GM19463 (cell line): ENCODE measurements at regions not wholly inside any gene's neighbourhood (a gene's known extent, or its start where the extent isn't known, plus 50 kb on each side); places are given as distances from the start of the nearest gene placed in this dataset.
"Not testable (repeated sequence)": the region's sequence is repeated elsewhere in the genome, so short reads cannot be mapped to it uniquely, and the experiment has no call there.

Experiments used
- ATAC-seq: cut with Tn5 transposase; IDR thresholded peaks from one replicate; pipeline ENCODE4 v1.9.1; 2021; ENCODE audit warnings: mild to moderate bottlenecking, moderate library complexity; ENCODE audit not compliant: unreplicated experiment

DNA sequence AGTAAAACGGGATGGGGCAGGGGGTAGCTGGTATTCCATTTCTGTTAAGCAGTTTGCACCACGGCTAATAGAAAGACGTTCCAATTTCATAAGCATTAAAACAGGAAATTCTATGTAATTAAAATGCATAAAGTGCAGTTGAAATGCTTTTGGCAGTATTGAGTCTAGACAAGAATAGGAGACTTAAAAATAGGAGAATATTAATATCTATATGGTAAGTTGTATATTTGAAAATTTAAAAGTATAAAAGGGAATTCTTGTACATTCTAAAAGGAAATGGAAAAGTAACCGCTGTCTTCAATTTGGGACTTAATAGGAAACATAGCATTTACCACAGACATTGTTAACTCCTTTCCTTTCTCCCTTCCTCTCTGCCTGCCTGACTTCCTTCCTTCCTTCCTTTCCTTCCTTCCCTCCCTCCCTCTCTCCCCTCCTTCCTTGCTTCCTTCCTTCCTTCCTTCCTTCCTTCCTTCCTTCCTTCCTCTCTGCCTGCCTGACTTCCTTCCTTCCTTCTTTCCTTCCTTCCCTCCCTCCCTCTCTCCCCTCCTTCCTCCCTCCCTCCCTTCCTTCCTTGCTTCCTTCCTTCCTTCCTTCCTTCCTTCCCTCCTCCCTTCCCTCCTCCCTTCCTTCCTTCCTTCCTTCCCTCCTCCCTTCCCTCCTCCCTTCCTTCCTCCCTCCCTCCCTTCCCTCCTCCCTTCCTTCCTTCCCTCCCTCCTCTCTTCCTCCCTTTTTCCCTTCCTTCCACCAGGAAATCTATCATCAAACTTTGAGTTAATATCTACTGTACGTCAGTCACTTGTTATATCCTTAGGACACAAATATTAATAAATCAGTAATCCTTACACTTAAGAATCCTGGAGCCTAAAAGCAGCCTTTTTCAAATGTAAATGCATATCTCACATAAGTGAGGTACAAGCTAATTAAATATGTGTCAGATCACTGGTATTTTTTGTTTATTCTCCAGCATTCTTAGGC is 1049.3 kb downstream of the GALC start:
- no peak for ATAC-seq

DNA sequence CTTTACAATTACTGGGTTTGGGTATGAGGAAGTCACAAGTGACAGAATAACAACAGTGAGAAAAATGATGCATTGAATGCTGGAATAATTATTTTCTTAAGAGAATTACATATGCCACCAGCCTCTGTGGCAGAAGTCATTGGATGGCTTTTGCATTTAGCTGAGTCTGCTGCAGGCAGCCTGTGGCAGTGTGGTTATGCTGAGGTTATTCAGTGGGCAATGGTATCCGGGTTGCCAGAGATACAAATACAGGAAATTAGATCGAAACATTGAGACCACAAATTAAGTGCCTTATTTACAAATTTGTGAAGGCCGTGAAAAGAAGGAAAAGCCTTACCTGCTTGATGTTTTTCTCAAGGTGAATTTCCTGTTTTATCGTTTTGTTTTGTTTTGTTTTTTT is 1050.0 kb downstream of the GALC start:
- no peak for ATAC-seq

DNA sequence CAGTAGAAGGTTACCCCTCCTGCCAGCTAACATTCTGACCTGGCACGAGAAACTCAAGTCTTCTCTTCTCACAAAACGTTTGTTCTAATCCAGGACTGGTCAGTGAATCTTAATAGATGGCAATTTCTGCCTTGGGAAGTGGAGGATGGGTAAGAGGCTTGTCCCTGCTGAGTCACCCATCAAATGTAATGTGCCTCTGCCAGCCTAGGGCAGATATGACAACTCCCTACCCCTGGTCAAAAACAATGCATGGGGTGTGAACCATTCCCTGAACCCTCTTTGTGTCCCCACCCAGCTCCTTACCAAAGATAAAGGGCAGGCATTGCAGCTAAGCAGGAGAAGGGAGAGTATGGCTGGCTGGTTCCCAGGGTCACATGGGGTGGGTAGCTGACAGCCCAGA is 1052.9 kb downstream of the GALC start:
- ATAC-seq: no peak

DNA sequence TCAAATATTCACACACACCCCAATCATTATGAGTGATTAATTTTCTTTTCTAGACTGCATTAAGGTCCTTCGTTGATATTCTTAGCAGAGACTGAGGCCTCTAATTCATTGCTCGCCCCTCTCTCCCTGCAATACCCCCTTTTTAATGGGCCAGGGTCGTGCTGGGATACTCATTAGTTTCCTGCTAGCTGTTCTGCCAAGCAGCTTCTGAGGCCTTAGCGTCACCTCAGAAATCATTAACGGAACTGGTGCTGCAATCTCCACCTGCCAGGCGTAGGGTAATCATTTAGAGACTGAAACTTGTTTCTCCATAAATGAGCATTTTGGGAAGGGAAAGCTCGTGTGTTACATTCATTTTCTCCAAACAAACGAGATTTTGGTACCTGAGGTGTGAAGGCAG is 1054.7 kb downstream of the GALC start:
- ATAC-seq: no peak

DNA sequence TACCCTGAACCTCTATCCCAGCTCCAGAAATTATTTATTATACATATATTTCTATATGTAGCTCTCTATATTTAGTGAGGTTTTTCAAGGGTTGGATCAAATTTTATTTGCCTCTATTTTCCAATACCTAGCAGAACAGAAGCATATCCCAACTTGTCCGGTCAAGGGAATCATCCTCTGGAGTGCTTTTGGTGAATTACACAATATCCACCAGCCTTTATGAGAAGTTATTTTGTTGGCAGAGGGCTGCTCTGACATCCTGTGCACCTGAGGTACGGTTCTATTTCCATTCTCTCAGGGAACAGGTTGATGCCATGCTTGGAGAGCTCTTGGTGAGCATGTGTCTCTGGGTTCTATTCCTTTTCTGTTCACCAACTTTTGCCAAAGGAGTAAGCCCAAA is 1056.4 kb downstream of the GALC start:
- ATAC-seq: no peak

DNA sequence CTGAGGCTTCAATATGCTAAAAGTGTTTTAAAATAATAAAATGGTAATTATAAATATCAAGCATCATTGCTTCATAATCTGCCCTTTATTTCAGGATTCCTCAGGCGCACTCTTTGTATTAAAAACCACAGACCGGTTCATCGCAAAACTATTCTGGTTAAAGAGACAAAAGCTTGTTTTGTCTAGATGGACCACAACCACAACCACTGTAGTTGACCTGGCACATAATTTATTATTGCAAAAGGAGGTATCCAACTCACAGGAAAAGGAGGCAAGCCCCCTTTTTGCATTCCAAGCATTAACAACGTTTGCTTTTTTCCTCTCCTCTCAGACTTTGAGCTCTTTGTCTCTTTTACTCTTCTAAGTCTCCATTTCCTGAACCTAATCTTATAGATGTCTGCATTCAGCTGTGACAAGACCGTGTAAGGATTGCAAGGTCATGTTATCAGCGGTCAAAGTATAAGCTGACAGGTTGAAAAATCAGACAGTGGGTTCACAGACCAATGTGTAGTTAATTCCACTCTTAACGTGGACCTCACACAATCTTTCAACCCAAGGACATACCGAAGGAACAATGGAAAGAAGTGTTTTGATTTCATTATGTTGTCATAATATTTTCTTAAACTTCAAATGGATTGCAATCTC is 1057.6 kb downstream of the GALC start:
- ATAC-seq: no peak

DNA sequence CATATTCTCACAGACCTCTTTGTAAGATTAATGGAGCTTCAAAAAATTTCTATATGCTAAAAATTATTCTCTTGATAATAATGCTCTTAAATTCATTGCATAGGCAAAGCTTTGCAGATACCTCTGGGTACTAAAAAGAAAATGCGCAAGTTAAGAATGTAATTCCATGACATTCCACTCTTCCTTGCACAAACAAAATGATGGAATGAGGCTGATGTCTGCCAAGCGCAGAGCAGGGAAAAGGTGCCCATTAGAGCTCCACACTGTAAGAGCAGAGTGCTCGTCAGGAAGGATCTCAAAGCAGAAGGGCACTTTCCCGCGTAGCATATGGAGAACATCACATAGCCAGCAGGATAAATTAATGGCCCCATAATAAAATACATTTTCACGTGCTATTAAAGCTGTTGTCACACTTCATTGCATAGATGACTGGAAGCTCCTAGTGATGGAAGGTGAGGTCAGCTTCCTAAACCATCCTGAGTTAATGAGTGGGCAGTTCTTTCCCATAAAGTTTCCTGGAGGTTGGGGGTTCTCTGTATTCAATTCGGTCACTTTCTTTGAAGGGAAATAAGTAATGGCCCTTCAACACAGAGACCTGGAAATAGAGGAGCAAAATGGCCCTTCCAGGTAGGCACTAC is 1058.9 kb downstream of the GALC start:
- ATAC-seq: no peak

DNA sequence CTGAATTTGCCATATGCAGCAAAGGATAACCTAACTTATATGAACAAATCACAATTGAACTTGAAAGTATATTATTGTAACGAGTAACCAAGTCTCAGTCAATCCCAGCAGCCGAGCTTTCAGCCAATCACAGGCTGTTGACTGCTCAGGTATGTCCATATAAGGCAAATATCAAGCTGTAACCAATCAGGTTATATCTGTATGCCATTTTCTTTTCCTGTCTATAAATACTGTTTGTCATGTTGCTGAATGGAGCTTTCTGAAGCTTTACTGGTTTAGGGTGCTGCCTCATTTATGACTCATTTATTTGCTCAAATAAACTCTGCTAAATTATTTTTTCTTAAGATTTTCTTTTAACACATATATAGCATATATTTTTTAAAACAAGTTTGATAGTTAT is 1059.5 kb downstream of the GALC start:
- no peak for ATAC-seq

DNA sequence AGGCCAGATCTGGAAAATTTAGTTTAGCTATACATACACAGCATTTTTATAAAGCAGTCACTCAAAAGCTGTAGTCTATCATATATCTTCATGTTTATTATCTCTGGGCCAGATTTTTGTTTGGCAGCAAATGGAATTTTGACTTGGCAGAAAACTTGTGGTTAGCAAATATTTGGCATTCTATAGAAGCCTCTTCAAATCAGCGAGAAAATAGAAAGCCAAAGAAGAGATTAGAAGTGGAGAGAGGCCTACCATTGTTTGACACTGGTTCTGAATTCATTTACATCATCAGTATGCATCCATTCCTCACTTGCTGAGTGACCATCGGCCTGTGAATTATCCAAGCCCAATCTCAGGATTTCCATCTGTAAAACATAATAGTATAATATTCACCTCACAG is 1077.6 kb downstream of the GALC start:
- no peak for ATAC-seq

DNA sequence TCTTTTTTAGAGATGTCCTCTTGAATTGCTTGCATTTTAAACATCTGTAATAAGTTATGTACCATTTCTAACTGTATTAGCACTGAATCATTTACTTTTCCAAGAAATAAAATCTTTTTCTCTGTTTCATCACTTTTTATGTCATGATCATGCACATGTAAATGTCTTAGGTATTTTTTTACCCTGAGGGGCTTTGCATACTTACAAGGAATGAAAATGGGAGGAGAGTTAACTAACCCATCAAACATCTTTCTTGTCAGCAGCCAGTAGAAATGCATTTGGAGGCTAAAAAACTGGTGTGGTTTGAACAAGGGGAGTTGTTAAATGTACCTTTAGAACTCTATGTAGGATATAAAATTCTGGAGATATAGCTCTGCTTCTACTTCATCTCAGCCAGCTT is 1080.3 kb downstream of the GALC start:
- ATAC-seq: no peak

DNA sequence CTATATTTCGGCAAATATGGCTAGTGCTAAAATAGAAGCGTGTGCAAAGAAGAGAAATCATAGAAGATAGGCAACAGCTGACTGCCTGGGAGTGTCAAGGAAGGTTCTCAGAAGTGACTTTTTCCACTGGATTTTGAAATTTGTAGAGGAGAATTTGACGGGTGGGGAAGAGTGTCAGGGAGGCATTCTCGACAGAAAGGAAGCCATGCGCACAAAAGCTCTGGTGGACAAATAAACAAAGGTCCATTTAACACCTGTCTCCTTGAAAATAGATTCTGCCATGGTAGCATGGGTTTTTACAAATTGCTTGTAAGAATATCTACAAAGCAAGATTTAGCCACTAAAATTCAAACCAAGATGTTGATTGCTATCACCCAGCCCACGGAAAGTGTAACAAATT is 1081.5 kb downstream of the GALC start:
- ATAC-seq: no peak

DNA sequence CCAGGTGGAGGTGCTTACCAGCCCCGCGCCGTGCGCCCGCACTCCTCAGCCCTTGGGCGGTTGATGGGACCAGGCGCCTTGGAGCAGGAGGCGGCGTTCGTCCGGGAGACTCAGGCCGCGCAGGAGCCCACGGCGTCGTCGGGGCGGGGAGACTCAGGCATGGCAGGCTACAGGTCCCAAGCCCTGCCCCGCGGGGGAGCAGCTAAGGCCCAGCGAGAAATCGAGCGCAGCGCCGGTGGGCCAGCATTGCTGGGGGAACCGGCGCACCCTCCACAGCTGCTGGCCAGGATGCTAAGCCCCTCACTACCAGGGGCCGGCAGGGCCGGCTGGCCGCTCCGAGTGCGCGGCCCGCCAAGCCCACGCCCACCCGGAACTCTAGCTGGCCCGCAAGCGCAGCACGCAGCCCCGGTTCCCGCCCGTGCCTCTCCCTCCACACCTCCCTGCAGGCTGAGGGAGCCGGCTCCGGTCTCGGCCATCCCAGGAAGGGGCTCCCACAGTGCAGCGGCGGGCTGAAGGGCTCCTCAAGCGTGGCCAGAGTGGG is 1087.5 kb downstream of the GALC start:
- ATAC-seq: not testable (repeated sequence)

DNA sequence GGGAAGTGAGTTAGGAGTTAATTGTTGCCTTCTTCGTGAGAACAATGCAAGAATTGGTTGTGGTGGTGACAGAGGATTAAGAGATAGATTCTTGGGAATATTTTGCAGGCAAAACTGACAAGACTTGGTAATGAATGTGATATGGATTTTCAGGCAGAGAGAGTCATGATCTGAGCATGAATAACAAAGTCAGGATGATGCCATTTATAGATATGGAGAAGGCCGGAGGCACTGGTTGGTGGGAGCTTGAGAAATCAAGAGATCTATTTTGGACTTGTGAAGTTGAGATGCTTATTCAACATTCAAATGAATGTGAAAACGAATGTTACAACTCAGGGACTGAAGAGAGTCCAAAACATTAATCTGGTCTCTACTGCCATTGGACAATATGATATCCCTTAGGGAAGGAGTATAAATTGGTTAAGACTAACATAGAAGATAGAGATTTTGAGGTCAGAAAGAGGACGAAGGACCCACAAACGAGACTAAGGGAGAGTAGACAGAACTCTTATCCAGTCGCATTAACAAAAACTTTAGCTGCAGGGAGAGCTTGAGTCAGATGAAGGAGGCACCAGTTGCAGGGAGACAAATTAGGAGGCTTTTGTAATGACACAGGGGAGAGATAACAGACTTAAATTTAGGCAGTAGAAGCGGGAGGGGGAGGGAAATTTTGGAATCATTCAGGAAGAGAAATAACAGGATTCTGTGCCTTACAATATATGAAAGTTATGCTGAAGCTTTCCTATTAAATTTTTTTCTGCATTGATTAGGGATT is 1090.6 kb downstream of the GALC start:
- no peak for ATAC-seq

DNA sequence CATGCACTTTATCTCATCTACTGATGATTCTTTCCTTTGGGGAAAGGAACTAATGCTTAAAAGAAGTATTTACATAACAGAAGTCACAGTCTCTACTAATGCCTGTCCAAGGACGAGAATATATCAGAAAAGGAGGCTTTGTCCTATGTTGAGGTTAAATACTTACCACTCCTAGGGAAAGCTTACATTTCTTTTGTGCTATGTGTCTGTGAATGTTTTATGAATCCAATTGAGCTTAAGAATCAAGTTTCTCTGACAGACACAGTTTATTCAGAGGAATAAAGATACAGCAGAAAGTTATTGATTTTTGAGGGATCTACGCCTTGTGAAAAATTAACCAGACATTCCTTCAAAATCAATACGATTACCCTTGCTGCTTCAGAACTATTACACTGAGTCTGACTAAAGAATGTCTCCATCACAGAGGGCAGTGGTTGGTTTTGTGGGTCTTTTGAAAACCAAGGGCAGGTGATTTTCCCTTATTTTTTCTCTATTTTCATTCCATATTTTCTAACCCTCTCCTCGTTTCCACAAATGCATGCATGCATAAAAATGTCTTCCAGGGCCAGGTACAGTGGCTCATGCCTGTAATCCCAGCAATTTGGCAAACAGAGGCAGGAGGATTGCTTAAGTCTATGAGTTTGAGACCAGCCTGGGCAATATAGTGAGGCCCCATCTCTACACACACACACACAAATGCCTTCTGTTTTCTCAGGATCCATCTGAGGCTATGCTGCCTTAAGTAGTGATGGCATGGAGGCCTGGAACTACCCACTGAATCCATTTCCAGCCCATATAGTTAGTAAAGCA is 1095.1 kb downstream of the GALC start:
- ATAC-seq: no peak

DNA sequence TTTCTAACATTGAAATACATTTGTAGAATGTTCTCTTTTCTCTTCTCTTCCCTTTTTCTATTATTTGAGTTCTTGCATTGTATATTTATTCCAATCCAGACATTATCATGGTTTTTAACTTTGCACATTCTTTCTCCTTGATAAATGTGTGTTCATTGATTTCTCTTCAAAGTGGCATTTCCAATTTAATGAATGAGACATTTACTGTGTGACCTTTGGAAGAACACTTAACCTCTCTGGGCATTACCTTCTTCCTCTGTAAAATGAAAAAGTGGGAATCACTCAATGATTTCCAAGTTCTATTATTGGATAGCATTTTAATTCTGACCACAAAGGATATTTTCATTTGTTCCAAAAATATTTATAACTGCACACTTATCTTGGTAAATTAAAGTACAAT is 1095.8 kb downstream of the GALC start:
- ATAC-seq: no peak

DNA sequence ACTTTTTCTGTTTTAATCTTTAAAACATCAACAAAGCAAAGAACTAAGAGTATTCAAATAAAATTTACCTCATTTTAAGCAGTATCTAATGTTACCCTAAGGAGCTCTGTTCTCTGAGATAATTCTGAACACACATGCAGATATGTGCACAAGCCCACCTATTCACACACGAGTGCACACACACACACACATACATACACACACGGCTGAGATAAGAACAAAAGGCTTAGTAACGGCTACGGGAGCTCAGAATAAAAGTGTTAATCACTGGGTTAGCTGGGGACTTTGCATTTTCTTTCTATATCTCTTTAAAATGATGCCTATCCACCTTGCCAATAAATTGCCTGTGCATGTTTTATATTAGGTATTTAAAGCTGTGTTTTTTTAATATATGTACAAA is 1096.3 kb downstream of the GALC start:
- ATAC-seq: no peak

DNA sequence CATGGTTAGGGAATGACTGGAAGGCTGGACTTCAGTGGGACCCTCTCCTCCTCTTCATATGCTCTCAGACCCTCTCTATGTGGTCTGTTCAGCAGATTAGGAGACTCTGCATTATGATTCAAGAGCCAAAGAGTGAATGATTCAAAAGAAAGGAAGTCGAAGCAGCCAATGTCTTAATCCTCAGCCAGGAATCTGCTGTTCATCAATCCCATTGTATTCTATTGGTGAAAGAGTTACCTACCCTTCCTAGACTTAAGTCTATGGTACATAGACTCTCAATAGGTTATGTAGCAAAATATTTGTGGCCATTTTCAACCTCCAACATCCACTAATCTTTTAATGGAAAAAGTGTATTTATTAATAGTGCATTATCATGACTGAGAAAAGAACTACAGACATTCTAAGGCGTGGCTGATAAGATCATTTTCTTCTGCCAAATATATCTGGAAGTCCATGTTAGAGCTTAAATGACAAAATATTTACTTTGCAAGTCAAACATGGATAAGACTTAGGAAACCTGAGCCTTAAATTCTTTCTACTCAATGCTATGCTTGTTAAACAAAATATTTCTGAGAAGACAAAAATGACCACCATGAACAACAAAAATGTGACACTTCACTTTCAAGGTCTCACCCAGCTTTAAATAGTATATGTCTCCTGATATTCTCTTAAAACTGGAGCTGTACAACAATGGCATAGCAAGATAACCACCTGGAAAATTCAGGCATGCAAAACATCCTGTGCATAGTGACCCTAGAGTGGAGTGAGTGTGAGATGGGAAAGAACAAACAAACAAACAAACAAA is 1100.6 kb downstream of the GALC start:
- ATAC-seq: no peak

DNA sequence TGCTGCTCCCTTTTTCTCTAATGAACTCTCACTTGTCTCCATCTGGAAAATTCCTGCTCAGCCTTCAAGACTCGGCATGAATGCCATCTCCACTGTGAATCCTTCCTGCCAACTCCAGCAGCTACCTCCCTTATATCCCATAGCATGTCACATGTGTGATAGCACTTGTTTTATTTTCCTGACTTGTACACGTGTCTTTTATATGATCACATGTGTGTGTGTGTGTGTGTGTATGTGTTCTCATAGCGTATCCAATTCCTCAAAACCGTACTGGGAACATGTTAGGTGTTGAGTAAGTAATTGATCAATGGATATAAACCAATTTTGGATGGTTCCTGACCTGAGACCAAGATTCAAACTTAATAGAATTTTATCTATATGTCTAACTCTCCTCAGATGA is 1107.7 kb downstream of the GALC start:
- no peak for ATAC-seq

DNA sequence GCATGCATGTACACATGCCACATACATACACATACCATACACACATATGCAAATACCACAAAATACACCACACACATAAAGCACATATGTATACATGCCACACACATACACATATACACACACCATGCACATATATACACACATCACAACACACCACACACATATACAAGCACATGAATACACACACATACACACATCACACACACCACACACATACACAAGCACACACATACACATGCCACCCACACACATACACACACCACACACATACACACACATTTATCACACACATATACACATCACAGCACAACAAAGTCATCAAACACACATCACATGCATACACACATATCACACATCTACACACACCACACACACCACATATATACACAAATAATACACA is 1108.5 kb downstream of the GALC start:
- ATAC-seq: no peak
